ENCODE measurements at regions not wholly inside any gene's neighbourhood (a gene's known extent, or its start where the extent isn't known, plus 50 kb on each side); places are given as distances from the start of the nearest gene placed in this dataset.

- Histone ChIP-seq H3K36me3 (no peaks in the 10 kb centered on the region), H3K9me3 (no peaks in the 10 kb centered on the region), H3K27me3 (no peaks in the 10 kb centered on the region), H3K4me1 (no peaks in the 10 kb centered on the region), H3K4me3 (no peak overlapping the region), H3K27ac (no peak overlapping the region)
- intact Hi-C loops (cut with DNase I) = no loop called here
- no peak for TF ChIP-seq CTCF (IDR thresholded peaks at IDR 0.05)
- no peak for DNase-seq (ENCODE audit: low spot score in 2 of 2)
These were observed 424.2 kb downstream of the FGF13 start for GRCh38 chrX:138287205-138287877.

GRCh38 chrX:138294951-138295350, 416.6 kb downstream of the FGF13 start:
- H3K27ac ChIP-seq = no peak overlapping the region
- DNase-seq (ENCODE audit: low spot score in 2 of 2) = no peak
- no peak for TF ChIP-seq CTCF (IDR thresholded peaks at IDR 0.05)
- no peaks in the 10 kb centered on the region for H3K36me3 ChIP-seq
- intact Hi-C loops (cut with DNase I) = no loop called here
- no peaks in the 10 kb centered on the region for H3K9me3 ChIP-seq
- H3K4me1 ChIP-seq = no peaks in the 10 kb centered on the region
- H3K27me3 ChIP-seq = no peaks in the 10 kb centered on the region
- no peak overlapping the region for H3K4me3 ChIP-seq

- no peak for DNase-seq (ENCODE audit: low spot score in 2 of 2)
- Histone ChIP-seq H3K27me3 (no peaks in the 10 kb centered on the region), H3K27ac (no peak overlapping the region), H3K4me1 (no peaks in the 10 kb centered on the region), H3K9me3 (no peaks in the 10 kb centered on the region), H3K4me3 (no peak overlapping the region), H3K36me3 (no peaks in the 10 kb centered on the region)
- peak in 1 of 3 experiments; percentile 11 for TF ChIP-seq CTCF (IDR thresholded peaks at IDR 0.05)
- intact Hi-C loops (cut with DNase I) = loop anchor here (2.0 kb wide), 1 partner anchor 447 kb away; no protein-coding TSS in a partner anchor
These were observed 413.2 kb downstream of the FGF13 start for GRCh38 chrX:138298268-138298667.

- no peak for TF ChIP-seq CTCF (IDR thresholded peaks at IDR 0.05)
- Histone ChIP-seq H3K4me1 (no peaks in the 10 kb centered on the region), H3K27ac (no peak overlapping the region), H3K9me3 (no peaks in the 10 kb centered on the region), H3K4me3 (no peak overlapping the region), H3K27me3 (no peaks in the 10 kb centered on the region), H3K36me3 (no peaks in the 10 kb centered on the region)
- intact Hi-C loops (cut with DNase I) = no loop called here
- DNase-seq (ENCODE audit: low spot score in 2 of 2) = no peak
These were observed 365.7 kb downstream of the FGF13 start for GRCh38 chrX:138345801-138346200.

- no peaks in the 10 kb centered on the region for H3K36me3 ChIP-seq
- intact Hi-C loops (cut with DNase I) = no loop called here
- H3K4me1 ChIP-seq = no peaks in the 10 kb centered on the region
- H3K9me3 ChIP-seq = peaks cover 0 to 4% of the 10 kb centered on the region in 2 donors
- no peaks in the 10 kb centered on the region for H3K27me3 ChIP-seq
- DNase-seq (ENCODE audit: low spot score in 2 of 2) = no peak
- no peak overlapping the region for H3K4me3 ChIP-seq
- no peak overlapping the region for H3K27ac ChIP-seq
- no peak for TF ChIP-seq CTCF (IDR thresholded peaks at IDR 0.05)
These were observed 362.2 kb downstream of the FGF13 start for GRCh38 chrX:138349351-138349750.

GRCh38 chrX:138378876-138379275, 332.6 kb downstream of the FGF13 start:
- H3K4me3 ChIP-seq = no peak overlapping the region
- no peak for TF ChIP-seq CTCF (IDR thresholded peaks at IDR 0.05)

More at GRCh38 chrX:138378876-138379275, 332.6 kb downstream of the FGF13 start:
- Histone ChIP-seq H3K27me3 (no peaks in the 10 kb centered on the region), H3K9me3 (no peaks in the 10 kb centered on the region), H3K4me1 (no peaks in the 10 kb centered on the region), H3K36me3 (no peaks in the 10 kb centered on the region), H3K27ac (no peak overlapping the region)
- intact Hi-C loops (cut with DNase I) = no loop called here
- no peak for DNase-seq (ENCODE audit: low spot score in 2 of 2)
